ENCODE measurements at regions not wholly inside any gene's neighbourhood (a gene's known extent, or its start where the extent isn't known, plus 50 kb on each side); places are given as distances from the start of the nearest gene placed in this dataset.

DNA sequence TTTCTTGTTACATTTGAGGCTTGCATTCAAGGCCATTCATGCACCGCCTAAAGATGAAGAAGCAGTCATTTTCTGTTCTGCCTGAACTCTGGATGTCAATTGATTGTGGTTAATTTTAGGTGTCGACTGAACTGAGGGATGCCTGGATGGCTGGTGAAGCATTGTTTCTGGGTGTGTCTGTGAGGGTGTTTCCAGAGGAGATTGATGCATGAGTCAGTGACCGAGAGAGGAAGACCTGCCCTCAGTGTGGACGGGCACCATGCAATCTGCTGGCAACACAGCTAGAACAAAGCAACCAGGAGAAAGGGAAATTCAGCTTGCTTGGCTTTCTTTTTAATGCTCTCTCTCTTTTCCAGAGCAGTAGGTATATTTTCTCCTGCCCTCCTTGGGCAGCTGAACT is 164.1 kb upstream of the ECI2 start:
- TF ChIP-seq POLR2A (IDR thresholded peaks at IDR 0.05): no peak
- TF ChIP-seq, protein P1, sequence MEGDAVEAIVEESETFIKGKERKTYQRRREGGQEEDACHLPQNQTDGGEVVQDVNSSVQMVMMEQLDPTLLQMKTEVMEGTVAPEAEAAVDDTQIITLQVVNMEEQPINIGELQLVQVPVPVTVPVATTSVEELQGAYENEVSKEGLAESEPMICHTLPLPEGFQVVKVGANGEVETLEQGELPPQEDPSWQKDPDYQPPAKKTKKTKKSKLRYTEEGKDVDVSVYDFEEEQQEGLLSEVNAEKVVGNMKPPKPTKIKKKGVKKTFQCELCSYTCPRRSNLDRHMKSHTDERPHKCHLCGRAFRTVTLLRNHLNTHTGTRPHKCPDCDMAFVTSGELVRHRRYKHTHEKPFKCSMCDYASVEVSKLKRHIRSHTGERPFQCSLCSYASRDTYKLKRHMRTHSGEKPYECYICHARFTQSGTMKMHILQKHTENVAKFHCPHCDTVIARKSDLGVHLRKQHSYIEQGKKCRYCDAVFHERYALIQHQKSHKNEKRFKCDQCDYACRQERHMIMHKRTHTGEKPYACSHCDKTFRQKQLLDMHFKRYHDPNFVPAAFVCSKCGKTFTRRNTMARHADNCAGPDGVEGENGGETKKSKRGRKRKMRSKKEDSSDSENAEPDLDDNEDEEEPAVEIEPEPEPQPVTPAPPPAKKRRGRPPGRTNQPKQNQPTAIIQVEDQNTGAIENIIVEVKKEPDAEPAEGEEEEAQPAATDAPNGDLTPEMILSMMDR (IDR thresholded peaks at IDR 0.05): no peak

Measured in body of pancreas (tissue), 4 donors.